Right renal cortex interstitium (tissue), 3 donors: ENCODE measurements at regions not wholly inside any gene's neighbourhood (a gene's known extent, or its start where the extent isn't known, plus 50 kb on each side); places are given as distances from the start of the nearest gene placed in this dataset.
"Not testable (repeated sequence)": the region's sequence is repeated elsewhere in the genome, so short reads cannot be mapped to it uniquely, and the experiment has no call there.

Source experiments
- DNase-seq, 3 donors: peaks; one replicate each; pipeline ENCODE4 v3.0.0-alpha.2; 2013; ENCODE audit warnings: low read depth in 3 of 3, low spot score in 2 of 3

GRCh38 chr10:8412541-8412940 lies 358.1 kb downstream of the GATA3 start:
- DNase-seq, result no peak

DNA sequence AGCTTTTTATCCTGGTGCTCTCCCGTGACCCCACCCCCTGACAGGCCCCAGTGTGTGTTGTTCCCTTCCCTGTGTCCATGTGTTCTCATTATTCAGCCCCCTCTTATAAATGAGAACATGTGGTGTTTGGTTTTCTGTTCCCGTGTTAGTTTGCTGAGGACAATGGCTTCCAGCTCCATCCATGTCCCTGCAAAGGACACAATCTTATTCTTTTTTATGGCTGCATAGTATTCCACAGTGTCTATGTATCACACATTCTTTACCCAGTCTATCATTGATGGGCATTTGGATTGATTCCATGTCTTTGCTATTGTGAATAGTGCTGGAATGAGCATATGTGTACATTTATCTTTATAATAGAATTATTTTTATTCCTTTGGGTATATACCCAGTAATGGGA lies 360.5 kb downstream of the GATA3 start:
- not testable (repeated sequence) for DNase-seq

- DNase-seq, result no peak
Observed at GRCh38 chr10:8416192-8416701, 361.8 kb downstream of the GATA3 start.

DNA sequence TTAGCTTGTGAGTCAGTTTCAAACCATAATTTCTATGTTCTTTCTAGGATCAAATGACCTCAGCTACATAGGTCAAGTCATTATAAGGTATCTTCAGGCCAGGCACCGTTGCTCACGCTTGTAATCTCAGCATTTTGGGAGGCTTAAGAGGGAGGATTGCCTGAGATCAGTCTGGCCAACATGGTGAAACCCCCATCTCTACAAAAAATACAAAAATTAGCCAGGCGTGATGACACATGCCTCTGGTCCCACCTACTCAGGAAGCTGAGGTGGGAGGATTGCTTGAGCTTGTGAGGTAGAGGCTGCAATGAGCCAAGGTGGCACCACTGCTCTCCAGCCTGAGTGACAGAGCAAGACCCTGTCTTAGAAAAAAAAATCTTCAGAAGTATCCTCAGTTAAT lies 362.3 kb downstream of the GATA3 start:
- no peak for DNase-seq

DNA sequence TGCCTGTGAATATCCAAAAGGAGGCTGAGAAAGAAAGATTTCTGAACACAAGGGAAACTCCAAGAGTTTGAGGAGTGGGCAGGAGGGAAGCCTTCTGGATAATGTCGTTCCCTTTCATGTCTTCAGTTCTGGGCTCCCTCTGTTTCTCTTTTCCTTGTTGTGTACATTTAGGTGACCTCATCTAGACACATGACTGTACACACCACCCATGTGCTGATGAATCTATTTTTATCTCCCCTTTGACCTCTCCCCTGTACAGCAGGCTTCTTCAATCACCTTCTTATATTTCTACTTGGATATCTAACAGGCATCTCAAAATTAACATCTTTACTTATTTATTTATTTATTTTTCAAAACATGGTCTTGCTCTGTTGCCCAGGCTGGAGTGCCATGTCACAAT lies 363.1 kb downstream of the GATA3 start:
- no peak for DNase-seq

DNA sequence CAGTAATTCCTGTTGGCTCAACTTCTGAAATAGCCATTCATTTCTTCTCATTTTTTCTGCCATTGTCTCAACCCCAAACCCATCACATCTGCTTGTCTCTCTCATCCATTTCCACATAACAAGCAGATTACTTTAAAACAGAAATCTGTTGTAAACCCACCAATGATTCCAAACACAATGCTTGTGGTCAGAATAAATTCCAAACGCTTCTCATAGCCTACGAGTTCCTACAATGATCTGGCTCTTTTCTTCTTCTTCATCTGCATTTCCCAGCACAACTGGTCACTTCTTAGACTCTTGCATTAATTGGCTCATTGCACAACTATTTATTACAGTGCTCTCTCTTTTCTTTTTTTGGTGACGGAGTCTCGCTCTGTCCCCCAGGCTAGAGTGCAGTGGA lies 364.1 kb downstream of the GATA3 start:
- no peak for DNase-seq

DNA sequence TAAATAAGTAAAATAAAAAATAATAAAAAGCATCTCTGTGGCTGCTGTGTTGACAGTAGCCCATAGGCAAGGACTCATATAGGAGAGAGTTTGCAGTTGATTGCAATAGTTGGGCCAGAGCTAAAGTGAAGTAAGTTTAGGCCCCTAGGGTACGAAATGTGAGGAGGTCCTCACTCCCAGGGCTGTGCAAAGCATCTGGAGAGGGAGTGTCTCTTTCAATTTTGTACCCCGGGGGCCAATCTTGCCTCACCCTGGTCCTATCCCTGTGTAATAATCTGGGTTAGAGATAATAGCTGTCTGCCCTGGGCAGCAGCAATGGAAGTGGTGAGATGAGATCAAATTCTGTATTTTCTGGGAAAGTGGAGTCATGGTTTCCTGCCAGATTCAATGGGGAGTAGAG lies 365.7 kb downstream of the GATA3 start:
- DNase-seq, result no peak

- no peak for DNase-seq
Observed at GRCh38 chr10:8424555-8425211, 370.2 kb downstream of the GATA3 start.

- DNase-seq, result no peak
Observed at GRCh38 chr10:8428654-8429053, 374.2 kb downstream of the GATA3 start.

- DNase-seq, result no peak
Observed at GRCh38 chr10:8430321-8430720, 375.8 kb downstream of the GATA3 start.

- DNase-seq, result no peak
Observed at GRCh38 chr10:8431511-8431910, 377.0 kb downstream of the GATA3 start.

- no peak for DNase-seq
Observed at GRCh38 chr10:8435186-8436055, 380.9 kb downstream of the GATA3 start.

GRCh38 chr10:8437896-8438295 lies 383.4 kb downstream of the GATA3 start:
- DNase-seq, result no peak

GRCh38 chr10:8438603-8439002 lies 384.1 kb downstream of the GATA3 start:
- DNase-seq, result no peak

- no peak for DNase-seq
Observed at GRCh38 chr10:8439040-8439439, 384.6 kb downstream of the GATA3 start.

GRCh38 chr10:8444630-8445029 lies 390.1 kb downstream of the GATA3 start:
- DNase-seq, result no peak

DNA sequence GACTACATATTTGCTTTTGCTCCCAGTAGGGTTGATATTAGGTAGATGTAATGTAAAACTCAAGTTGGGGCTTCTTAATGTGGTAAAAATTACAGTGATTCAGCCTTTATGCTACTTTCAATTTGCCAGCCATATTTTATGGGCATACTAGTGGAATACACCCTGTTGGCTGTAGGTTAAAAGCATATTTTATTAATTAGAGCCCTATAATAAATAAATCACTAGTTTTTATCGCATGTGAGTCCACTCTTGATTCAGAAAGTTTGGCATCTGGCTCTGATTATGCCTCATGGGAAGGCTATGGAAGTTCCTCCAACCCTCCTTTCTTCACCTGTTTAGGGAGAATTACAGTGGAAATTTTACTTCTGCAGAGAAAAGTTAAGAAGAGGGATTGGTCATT lies 390.9 kb downstream of the GATA3 start:
- no peak for DNase-seq

- DNase-seq, result no peak
Observed at GRCh38 chr10:8449909-8450308, 395.4 kb downstream of the GATA3 start.

- no peak for DNase-seq
Observed at GRCh38 chr10:8453587-8453986, 399.1 kb downstream of the GATA3 start.

DNA sequence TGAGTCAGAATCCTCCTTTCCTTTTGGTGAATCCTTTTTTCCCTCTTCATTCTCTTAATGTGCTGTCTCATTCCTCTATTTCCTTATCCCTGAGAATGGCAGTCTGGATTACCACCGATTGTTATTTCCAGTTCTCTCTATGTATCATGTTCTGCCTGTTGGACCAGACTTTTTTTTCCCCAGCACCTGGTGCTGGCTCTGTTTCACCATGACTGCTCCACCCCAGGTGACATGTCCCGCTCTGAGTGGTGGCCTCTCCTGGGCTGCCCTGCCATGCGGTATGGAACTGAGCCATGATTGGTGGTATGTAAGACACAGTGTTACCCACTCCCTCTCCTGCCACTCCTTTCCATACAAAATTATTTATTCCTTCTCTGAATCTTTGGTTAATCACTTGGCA lies 399.9 kb downstream of the GATA3 start:
- no peak for DNase-seq

DNA sequence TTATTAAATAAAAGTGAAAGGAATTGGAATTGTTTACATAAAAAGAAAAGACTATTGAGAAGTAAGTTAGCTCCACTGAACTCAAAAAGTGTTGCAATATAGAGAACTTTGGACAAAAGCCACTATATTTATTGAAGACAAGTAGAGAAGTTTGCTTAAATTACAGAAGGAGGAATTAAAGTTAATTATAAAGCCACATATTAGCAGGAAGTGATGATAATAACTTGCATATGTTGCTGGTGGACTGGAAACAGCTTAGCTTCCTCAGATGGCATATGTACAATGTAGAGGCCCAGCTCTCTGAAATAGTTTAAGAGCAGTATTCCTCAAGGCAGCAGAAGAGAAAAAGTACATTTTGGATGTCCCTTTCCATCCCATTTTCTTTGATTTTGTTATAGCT lies 400.7 kb downstream of the GATA3 start:
- no peak for DNase-seq

GRCh38 chr10:8456386-8456785 lies 401.9 kb downstream of the GATA3 start:
- no peak for DNase-seq
